ENCODE measurements at regions not wholly inside any gene's neighbourhood (a gene's known extent, or its start where the extent isn't known, plus 50 kb on each side); places are given as distances from the start of the nearest gene placed in this dataset.

GRCh38 chrX:3768881-3769280 is 55.4 kb upstream of the PRKX start:
- Histone ChIP-seq H3K36me3 (ENCODE audit: insufficient read depth, low read length) (no peaks in the 10 kb centered on the region), H3K9me2 (ENCODE audit: insufficient read depth, low read length) (no peaks in the 10 kb centered on the region), H3K79me2 (replicated peaks; ENCODE audit: insufficient read depth, low read length) (no peaks in the 10 kb centered on the region), H3F3A (ENCODE audit: insufficient read depth, low read length, poor library complexity, severe bottlenecking) (no peaks in the 10 kb centered on the region), H3K4me2 (ENCODE audit: low read length) (no peak overlapping the region), H3K9me3 (ENCODE audit: low read length) (no peaks in the 10 kb centered on the region), H3K4me3 (ENCODE audit: low read length) (no peak overlapping the region), H3K27me3 (ENCODE audit: insufficient read depth, low read depth, low read length) (no peaks in the 10 kb centered on the region), H2AFZ (ENCODE audit: low read depth, low read length) (no peak overlapping the region), H3K27ac (ENCODE audit: low read length) (no peak overlapping the region), H3K9ac (ENCODE audit: low read length) (no peak overlapping the region), H4K20me1 (ENCODE audit: insufficient read depth) (no peaks in the 10 kb centered on the region)
- TF ChIP-seq TAF1 (IDR thresholded peaks at IDR 0.05; ENCODE audit: low read depth) (no peak), CTCF (IDR thresholded peaks at IDR 0.05; ENCODE audit: poor library complexity, severe bottlenecking) (no peak), EZH2 (IDR thresholded peaks at IDR 0.05; ENCODE audit: borderline replicate concordance, insufficient read depth, low read length, poor library complexity, severe bottlenecking) (no peak), MXI1 (conservative IDR thresholded peaks at IDR 0.05; ENCODE audit: poor library complexity, severe bottlenecking) (no peak), POLR2AphosphoS5 (IDR thresholded peaks at IDR 0.05) (no peak), EP300 (conservative IDR thresholded peaks at IDR 0.05; ENCODE audit: poor library complexity, severe bottlenecking) (no peak), REST (IDR thresholded peaks at IDR 0.05; ENCODE audit: borderline replicate concordance) (no peak), RAD21 (conservative IDR thresholded peaks at IDR 0.05) (no peak), SMC3 (conservative IDR thresholded peaks at IDR 0.05; ENCODE audit: poor library complexity) (no peak)

Small RNAs in the stretch of these regions (small RNA-seq; reads per million reads assigned to genes)
- gene RF00401 = 0 reads per million in 3 experiments

All from neural cell (in vitro differentiated cells).